Vagina (tissue), 2 donors: ENCODE measurements at regions not wholly inside any gene's neighbourhood (a gene's known extent, or its start where the extent isn't known, plus 50 kb on each side); places are given as distances from the start of the nearest gene placed in this dataset.

Source experiments
- DNase-seq, 2 donors: peaks; one replicate each; pipeline ENCODE4 v3.0.0-alpha.2; 2017; ENCODE audit errors: extremely low spot score in 2 of 2
- H3K27ac ChIP-seq: fragments of 200-600 bp; sonication (generic); one replicate; pipeline ENCODE4 v1.5.1; 2019
- H3K27me3 ChIP-seq: fragments of 200-600 bp; sonication (generic); one replicate; pipeline ENCODE4 v1.5.1; 2019
- H3K36me3 ChIP-seq, 2 donors: fragments of 200-600 bp; sonication (generic); one replicate each; pipeline ENCODE4 v1.5.1; 2017 to 2019
- H3K4me1 ChIP-seq: fragments of 200-600 bp; sonication (generic); one replicate; pipeline ENCODE4 v1.5.1; 2019
- H3K4me3 ChIP-seq, 2 donors: fragments of 200-600 bp; sonication (generic); 1 replicate in 1 of 2; 2 replicates in 1 of 2; pipeline ENCODE4 v1.5.1; 2016 to 2019
- H3K9me3 ChIP-seq: fragments of 200-600 bp; sonication (generic); one replicate; pipeline ENCODE4 v1.5.1; 2019
- POLR2A ChIP-seq, 2 donors: fragments of 450-650 bp; IDR thresholded peaks; one replicate each; pipeline ENCODE4 v1.6.1; 2017; ENCODE audit warnings: antibody characterized with exemption in 2 of 2, mild to moderate bottlenecking in 2 of 2, moderate library complexity in 2 of 2
- POLR2AphosphoS5 ChIP-seq, 2 donors: sonication (generic); formaldehyde crosslinking; IDR thresholded peaks; one replicate each; pipeline ENCODE4 v1.9.0; 2017; ENCODE audit warnings: antibody characterized with exemption in 2 of 2, mild to moderate bottlenecking in 2 of 2, low read depth in 1 of 2; ENCODE audit not compliant: insufficient read depth in 1 of 2
- intact Hi-C: fragments of 100-400 bp; cut with DNase I; formaldehyde crosslinking; loops from one replicate; pipeline ENCODE4 v1.15.1; 2023
- TF ChIP-seq, protein P1 (sequence below), 3 experiments: fragments of 450-650 bp in 2 of 3; fragments of 200-600 bp in 1 of 3; sonication (generic) in 1 of 3; IDR thresholded peaks; one replicate each; pipeline ENCODE4 v1.5.1; 2017 to 2019; ENCODE audit warnings: antibody characterized with exemption in 3 of 3, mild to moderate bottlenecking in 2 of 3, moderate library complexity in 2 of 3

DNA sequence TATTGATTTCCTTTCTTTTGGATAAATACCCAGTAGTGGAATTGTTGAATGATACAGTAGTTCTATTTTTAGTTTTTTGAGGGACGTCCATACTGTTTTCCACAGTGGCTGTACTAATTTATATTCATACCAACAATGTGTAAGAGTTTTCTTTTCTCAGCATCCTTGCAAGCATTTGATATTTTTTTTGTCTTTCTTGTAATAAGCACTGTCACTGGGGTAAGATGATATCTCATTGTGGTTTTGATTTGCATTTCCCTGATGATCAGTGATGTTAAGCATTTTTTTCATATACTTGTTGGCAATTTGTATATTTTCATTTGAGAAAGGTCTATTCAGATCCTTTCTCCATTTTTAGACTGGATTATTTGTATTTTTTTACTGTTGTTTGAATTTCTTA lies 308.7 kb downstream of the PTEN start:
- Histone ChIP-seq H3K36me3 (no peaks in the 10 kb centered on the region), H3K9me3 (no peaks in the 10 kb centered on the region), H3K27me3 (no peaks in the 10 kb centered on the region), H3K4me1 (no peaks in the 10 kb centered on the region), H3K4me3 (no peak overlapping the region), H3K27ac (no peak overlapping the region)
- no peak for TF ChIP-seq POLR2AphosphoS5 (IDR thresholded peaks at IDR 0.05; ENCODE audit: insufficient read depth in 1 of 2, low read depth in 1 of 2)
- TF ChIP-seq POLR2A (IDR thresholded peaks at IDR 0.05), result no peak
- TF ChIP-seq, protein P1, sequence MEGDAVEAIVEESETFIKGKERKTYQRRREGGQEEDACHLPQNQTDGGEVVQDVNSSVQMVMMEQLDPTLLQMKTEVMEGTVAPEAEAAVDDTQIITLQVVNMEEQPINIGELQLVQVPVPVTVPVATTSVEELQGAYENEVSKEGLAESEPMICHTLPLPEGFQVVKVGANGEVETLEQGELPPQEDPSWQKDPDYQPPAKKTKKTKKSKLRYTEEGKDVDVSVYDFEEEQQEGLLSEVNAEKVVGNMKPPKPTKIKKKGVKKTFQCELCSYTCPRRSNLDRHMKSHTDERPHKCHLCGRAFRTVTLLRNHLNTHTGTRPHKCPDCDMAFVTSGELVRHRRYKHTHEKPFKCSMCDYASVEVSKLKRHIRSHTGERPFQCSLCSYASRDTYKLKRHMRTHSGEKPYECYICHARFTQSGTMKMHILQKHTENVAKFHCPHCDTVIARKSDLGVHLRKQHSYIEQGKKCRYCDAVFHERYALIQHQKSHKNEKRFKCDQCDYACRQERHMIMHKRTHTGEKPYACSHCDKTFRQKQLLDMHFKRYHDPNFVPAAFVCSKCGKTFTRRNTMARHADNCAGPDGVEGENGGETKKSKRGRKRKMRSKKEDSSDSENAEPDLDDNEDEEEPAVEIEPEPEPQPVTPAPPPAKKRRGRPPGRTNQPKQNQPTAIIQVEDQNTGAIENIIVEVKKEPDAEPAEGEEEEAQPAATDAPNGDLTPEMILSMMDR (IDR thresholded peaks at IDR 0.05), result no peak
- no peak for DNase-seq
- intact Hi-C loops, result no loop called here

DNA sequence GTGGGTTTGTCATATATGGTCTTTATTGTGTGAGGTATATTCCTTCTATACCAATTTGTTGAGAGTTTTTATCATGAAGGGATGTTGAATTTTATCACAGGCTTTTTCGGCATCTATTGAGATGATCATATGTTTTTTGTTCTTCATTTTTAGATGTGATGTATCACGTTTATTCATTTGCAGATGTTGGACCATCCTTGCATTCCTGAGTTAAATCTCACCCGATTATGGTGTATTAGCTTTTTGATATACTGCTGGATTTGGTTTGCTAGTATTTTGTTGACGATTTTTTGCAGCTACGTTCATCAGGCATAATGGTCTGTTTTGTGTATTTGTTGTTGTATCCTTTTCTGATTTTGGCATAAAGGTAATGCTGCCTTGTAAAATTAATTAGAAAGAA lies 311.0 kb downstream of the PTEN start:
- no peak overlapping the region for H3K27ac ChIP-seq
- no peaks in the 10 kb centered on the region for H3K9me3 ChIP-seq
- no peak overlapping the region for H3K4me3 ChIP-seq
- H3K36me3 ChIP-seq, result no peaks in the 10 kb centered on the region
- intact Hi-C loops, result no loop called here
- no peaks in the 10 kb centered on the region for H3K27me3 ChIP-seq
- H3K4me1 ChIP-seq, result no peaks in the 10 kb centered on the region
- TF ChIP-seq, protein P1 (IDR thresholded peaks at IDR 0.05), result no peak
- no peak for DNase-seq

DNA sequence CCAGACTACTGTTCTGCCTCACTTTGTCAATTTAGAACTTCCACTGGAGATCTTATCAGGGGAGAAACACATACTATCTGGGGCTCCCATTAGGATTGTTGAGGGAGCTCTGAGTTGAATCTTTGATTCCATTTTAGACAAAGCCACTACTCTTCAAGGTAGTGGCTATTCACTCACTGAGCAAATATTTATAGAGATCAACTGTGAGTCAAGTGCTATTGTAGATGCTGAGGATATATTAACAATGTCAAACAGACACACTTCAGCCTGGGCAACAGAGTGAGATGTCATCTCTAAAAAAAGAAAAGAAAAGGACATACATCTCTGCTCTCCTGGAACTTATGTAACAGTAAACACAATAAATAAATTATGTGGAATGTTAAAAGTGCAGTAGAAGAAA lies 315.3 kb downstream of the PTEN start:
- no peak overlapping the region for H3K27ac ChIP-seq
- TF ChIP-seq POLR2AphosphoS5 (IDR thresholded peaks at IDR 0.05; ENCODE audit: insufficient read depth in 1 of 2, low read depth in 1 of 2) (no peak), POLR2A (IDR thresholded peaks at IDR 0.05) (no peak)
- TF ChIP-seq, protein P1 (IDR thresholded peaks at IDR 0.05), result no peak
- H3K4me3 ChIP-seq, result no peak overlapping the region
- DNase-seq, result no peak
- no peaks in the 10 kb centered on the region for H3K9me3 ChIP-seq
- no peaks in the 10 kb centered on the region for H3K36me3 ChIP-seq
- H3K27me3 ChIP-seq, result no peaks in the 10 kb centered on the region
- intact Hi-C loops, result no loop called here
- H3K4me1 ChIP-seq, result no peaks in the 10 kb centered on the region

DNA sequence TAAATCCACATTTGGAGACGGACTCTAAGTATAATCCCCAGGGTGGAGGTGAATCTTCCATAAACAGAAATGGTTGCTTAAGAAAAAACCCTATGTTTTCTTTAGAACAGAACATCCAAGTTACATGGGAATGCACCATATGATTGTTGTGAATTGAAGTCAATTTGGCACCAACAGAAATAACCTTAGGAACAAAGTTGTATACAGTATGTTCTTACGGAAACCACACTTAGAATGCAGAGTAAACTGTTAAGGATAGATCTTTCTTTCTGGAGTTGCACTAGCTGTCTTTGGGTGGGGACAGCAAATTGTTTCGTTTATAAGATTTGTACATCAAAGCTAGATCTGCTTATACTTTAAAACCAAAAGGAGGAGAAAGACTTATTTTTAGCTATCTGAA lies 316.4 kb downstream of the PTEN start:
- H3K27ac ChIP-seq, result no peak overlapping the region
- no peaks in the 10 kb centered on the region for H3K36me3 ChIP-seq
- no peak for TF ChIP-seq POLR2A (IDR thresholded peaks at IDR 0.05)
- TF ChIP-seq, protein P1 (IDR thresholded peaks at IDR 0.05), result no peak
- no peak for TF ChIP-seq POLR2AphosphoS5 (IDR thresholded peaks at IDR 0.05; ENCODE audit: insufficient read depth in 1 of 2, low read depth in 1 of 2)
- intact Hi-C loops, result no loop called here
- no peaks in the 10 kb centered on the region for H3K27me3 ChIP-seq
- H3K4me1 ChIP-seq, result no peaks in the 10 kb centered on the region
- DNase-seq, result no peak
- H3K9me3 ChIP-seq, result no peaks in the 10 kb centered on the region
- no peak overlapping the region for H3K4me3 ChIP-seq

DNA sequence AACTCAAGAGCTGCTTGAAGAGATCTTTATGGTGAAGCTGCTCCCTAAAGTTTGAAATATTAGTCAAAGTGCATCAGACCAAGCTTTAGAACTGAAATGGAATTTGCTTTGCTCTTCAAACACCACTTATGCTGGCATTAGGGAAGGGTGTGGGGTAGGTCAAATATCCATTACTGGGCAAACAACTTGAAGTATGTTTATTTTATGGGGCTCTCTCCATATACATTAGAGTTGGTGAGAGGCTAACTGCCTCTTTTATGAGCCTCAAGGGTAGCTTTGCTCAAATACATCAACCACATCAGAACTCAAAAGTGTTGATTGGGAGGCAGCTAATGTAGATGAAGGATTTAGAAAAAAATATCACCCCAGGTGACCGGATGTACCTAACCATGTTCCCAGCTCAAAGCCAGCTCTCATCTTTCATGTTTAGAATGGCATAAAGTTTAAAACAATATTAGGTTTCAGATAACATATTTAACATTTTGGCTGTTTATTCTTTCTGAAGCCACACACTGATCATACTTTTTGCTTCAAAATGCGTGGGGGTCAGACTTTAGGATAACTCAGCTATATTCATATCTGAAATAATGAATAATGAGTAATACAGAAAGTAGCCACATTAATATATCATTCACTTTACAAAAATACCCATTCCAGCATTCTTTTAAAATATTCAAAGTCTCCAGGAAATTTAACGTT lies 318.6 kb downstream of the PTEN start:
- H3K9me3 ChIP-seq, result no peaks in the 10 kb centered on the region
- TF ChIP-seq POLR2A (IDR thresholded peaks at IDR 0.05) (no peak), POLR2AphosphoS5 (IDR thresholded peaks at IDR 0.05; ENCODE audit: insufficient read depth in 1 of 2, low read depth in 1 of 2) (no peak)
- TF ChIP-seq, protein P1 (IDR thresholded peaks at IDR 0.05), result no peak
- DNase-seq, result no peak
- no peaks in the 10 kb centered on the region for H3K4me1 ChIP-seq
- H3K27ac ChIP-seq, result no peak overlapping the region
- H3K4me3 ChIP-seq, result no peak overlapping the region
- H3K36me3 ChIP-seq, result no peaks in the 10 kb centered on the region
- intact Hi-C loops, result no loop called here
- H3K27me3 ChIP-seq, result no peaks in the 10 kb centered on the region
